ENCODE measurements at regions not wholly inside any gene's neighbourhood (a gene's known extent, or its start where the extent isn't known, plus 50 kb on each side); places are given as distances from the start of the nearest gene placed in this dataset.

DNA sequence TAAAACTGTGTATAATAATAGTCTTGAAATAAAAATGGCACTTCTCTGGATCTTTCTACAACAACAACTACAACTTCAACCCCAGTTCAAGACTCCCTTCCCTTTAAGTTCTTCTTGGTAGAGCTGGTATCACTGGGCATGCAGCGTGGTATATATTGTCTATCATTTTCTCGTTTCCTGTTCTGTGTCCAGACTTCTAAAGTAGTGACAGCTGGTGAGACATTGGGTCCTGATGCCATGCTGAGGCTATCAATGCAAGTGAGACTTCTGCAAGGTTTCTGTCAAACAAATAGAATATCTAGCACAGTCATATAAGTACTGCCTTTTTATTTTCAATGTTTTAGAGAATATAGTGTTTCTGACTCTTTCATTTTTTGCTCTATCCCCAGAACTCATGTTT, 123.0 kb upstream of the GRIN3A start:
- TF ChIP-seq, protein P1, sequence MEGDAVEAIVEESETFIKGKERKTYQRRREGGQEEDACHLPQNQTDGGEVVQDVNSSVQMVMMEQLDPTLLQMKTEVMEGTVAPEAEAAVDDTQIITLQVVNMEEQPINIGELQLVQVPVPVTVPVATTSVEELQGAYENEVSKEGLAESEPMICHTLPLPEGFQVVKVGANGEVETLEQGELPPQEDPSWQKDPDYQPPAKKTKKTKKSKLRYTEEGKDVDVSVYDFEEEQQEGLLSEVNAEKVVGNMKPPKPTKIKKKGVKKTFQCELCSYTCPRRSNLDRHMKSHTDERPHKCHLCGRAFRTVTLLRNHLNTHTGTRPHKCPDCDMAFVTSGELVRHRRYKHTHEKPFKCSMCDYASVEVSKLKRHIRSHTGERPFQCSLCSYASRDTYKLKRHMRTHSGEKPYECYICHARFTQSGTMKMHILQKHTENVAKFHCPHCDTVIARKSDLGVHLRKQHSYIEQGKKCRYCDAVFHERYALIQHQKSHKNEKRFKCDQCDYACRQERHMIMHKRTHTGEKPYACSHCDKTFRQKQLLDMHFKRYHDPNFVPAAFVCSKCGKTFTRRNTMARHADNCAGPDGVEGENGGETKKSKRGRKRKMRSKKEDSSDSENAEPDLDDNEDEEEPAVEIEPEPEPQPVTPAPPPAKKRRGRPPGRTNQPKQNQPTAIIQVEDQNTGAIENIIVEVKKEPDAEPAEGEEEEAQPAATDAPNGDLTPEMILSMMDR (IDR thresholded peaks at IDR 0.05), result no peak
- TF ChIP-seq ZFX (IDR thresholded peaks at IDR 0.05; ENCODE audit: borderline replicate concordance), result no peak
